CD4-positive, alpha-beta T cell (primary cell): ENCODE measurements at regions not wholly inside any gene's neighbourhood (a gene's known extent, or its start where the extent isn't known, plus 50 kb on each side); places are given as distances from the start of the nearest gene placed in this dataset.

Experiments used
- ATAC-seq: fragments of 200-7000 bp; cut with Tn5 transposase; one replicate; pipeline ENCODE4 v1.10.0; 2022; ENCODE audit warnings: mild to moderate bottlenecking; ENCODE audit not compliant: poor library complexity
- CTCF ChIA-PET: fragments of 350-600 bp; sonication (Branson Sonifier 250); formaldehyde crosslinking; loops from one replicate; lab custom pipeline; 2021; ENCODE audit warnings: antibody characterized with exemption, inconsistent platforms; lab: Charles Lee
- POLR2A ChIA-PET: fragments of 350-600 bp; sonication (Branson Sonifier 250); formaldehyde crosslinking; loops from one replicate; lab custom pipeline; 2021; ENCODE audit warnings: antibody characterized with exemption, inconsistent platforms; lab: Charles Lee
- DNase-seq, 14 experiments: peaks; one replicate each; pipeline ENCODE4 v3.0.0-alpha.2; 2013 to 2020; ENCODE audit warnings: mixed read lengths in 2 of 14
- H3K27ac ChIP-seq, 2 donors: one replicate each; pipeline versions ENCODE4 v1.5.1 to v1.7.0; 2013; ENCODE audit warnings: low read length in 2 of 2, low read depth in 1 of 2, mild to moderate bottlenecking in 1 of 2
- H3K27me3 ChIP-seq, 2 experiments: 1 replicate in 1 of 2; 2 replicates in 1 of 2; pipeline versions ENCODE4 v1.6.1 to v1.7.0; 2013; ENCODE audit warnings: low read length in 2 of 2, control low read depth in 1 of 2, mild to moderate bottlenecking in 1 of 2, moderate library complexity in 1 of 2; ENCODE audit not compliant: insufficient read depth in 2 of 2, control insufficient read depth in 1 of 2
- H3K36me3 ChIP-seq: one replicate; pipeline ENCODE4 v1.6.1; 2013; ENCODE audit warnings: low read length, control low read depth; ENCODE audit not compliant: insufficient read depth
- H3K4me1 ChIP-seq: one replicate; pipeline ENCODE4 v1.6.1; 2013; ENCODE audit warnings: low read length, control low read depth; ENCODE audit not compliant: insufficient read depth
- H3K4me3 ChIP-seq: one replicate; pipeline ENCODE4 v1.5.1; 2013; ENCODE audit warnings: mild to moderate bottlenecking, low read length, moderate library complexity
- H3K9me3 ChIP-seq, 2 experiments: 1 replicate in 1 of 2; 2 replicates in 1 of 2; pipeline versions ENCODE4 v1.6.1 to v1.7.0; 2013; ENCODE audit warnings: low read length in 2 of 2, mild to moderate bottlenecking in 2 of 2, control low read depth in 1 of 2, moderate library complexity in 1 of 2; ENCODE audit not compliant: control insufficient read depth in 1 of 2, insufficient read depth in 1 of 2
- H3K27ac Mint-ChIP-seq: one replicate; pipeline ENCODE4 v1.8.0; 2020; ENCODE audit warnings: mixed read lengths
- H3K27me3 Mint-ChIP-seq: one replicate; pipeline ENCODE4 v1.8.0; 2021; ENCODE audit warnings: mixed read lengths
- H3K36me3 Mint-ChIP-seq: one replicate; pipeline ENCODE4 v1.8.0; 2021; ENCODE audit warnings: low read depth, mixed read lengths
- H3K4me1 Mint-ChIP-seq: one replicate; pipeline ENCODE4 v1.8.0; 2021; ENCODE audit warnings: low read depth, mixed read lengths
- H3K4me3 Mint-ChIP-seq: one replicate; pipeline ENCODE4 v1.8.0; 2020; ENCODE audit warnings: mild to moderate bottlenecking, mixed read lengths
- H3K9me3 Mint-ChIP-seq: one replicate; pipeline ENCODE4 v1.8.0; 2020; ENCODE audit warnings: mixed read lengths
- CTCF ChIP-seq: fragments of 200-600 bp; IDR thresholded peaks from one replicate; pipeline ENCODE4 v1.8.0; 2022; ENCODE audit warnings: antibody characterized with exemption, mild to moderate bottlenecking
- intact Hi-C, 2 experiments: fragments of 100-400 bp; cut with DNase I in 1 of 2; cut with micrococcal nuclease in 1 of 2; formaldehyde crosslinking; loops; one replicate each; pipeline versions ENCODE4 v1.15.1 to v1.9.0; 2023 to 2025; cut with DNase I, micrococcal nuclease

- TF ChIP-seq CTCF, result no peak
- intact Hi-C loops, result no loop called here
- CTCF ChIA-PET, result no interaction called here
- Mint-ChIP-seq H3K27me3 (no peaks in the 10 kb centered on the region), H3K9me3 (peaks cover 4% of the 10 kb centered on the region), H3K4me1 (no peaks in the 10 kb centered on the region), H3K4me3 (no peak overlapping the region), H3K36me3 (no peaks in the 10 kb centered on the region), H3K27ac (no peak overlapping the region)
- ATAC-seq, result no peak
- Histone ChIP-seq H3K4me3 (no peak overlapping the region), H3K36me3 (no peaks in the 10 kb centered on the region), H3K9me3 (peaks cover 0 to 3% of the 10 kb centered on the region in 2 experiments), H3K27ac (no peak overlapping the region), H3K4me1 (no peaks in the 10 kb centered on the region), H3K27me3 (no peaks in the 10 kb centered on the region)
- DNase-seq, result no peak
- POLR2A ChIA-PET, result no interaction called here
Observed at GRCh38 chr5:166710271-166710670, 1581.2 kb upstream of the WWC1 start.

GRCh38 chr5:166712447-166713185, 1578.8 kb upstream of the WWC1 start:
- Histone ChIP-seq H3K4me1 (no peaks in the 10 kb centered on the region), H3K9me3 (peaks cover 0 to 5% of the 10 kb centered on the region in 2 experiments), H3K27ac (no peak overlapping the region), H3K4me3 (no peak overlapping the region), H3K27me3 (no peaks in the 10 kb centered on the region), H3K36me3 (no peaks in the 10 kb centered on the region)
- intact Hi-C loops, result no loop called here
- Mint-ChIP-seq H3K27ac (no peak overlapping the region), H3K9me3 (no peaks in the 10 kb centered on the region), H3K27me3 (no peaks in the 10 kb centered on the region), H3K4me3 (no peak overlapping the region), H3K4me1 (no peaks in the 10 kb centered on the region), H3K36me3 (no peaks in the 10 kb centered on the region)
- ATAC-seq (no peak), DNase-seq (no peak)
- TF ChIP-seq CTCF, result no peak
- ChIA-PET POLR2A (no interaction called here), CTCF (no interaction called here)

- no peak overlapping the region for H3K27ac Mint-ChIP-seq
Observed at GRCh38 chr5:166713295-166713694, 1578.2 kb upstream of the WWC1 start.

More at GRCh38 chr5:166713295-166713694, 1578.2 kb upstream of the WWC1 start:
- H3K4me3 ChIP-seq, result no peak overlapping the region
- no peaks in the 10 kb centered on the region for H3K4me1 ChIP-seq
- ATAC-seq, result no peak
- no peak for TF ChIP-seq CTCF
- H3K36me3 Mint-ChIP-seq, result no peaks in the 10 kb centered on the region
- H3K9me3 ChIP-seq, result peaks cover 0 to 5% of the 10 kb centered on the region in 2 experiments
- DNase-seq, result no peak
- POLR2A ChIA-PET, result no interaction called here
- H3K27me3 Mint-ChIP-seq, result no peaks in the 10 kb centered on the region
- no peaks in the 10 kb centered on the region for H3K9me3 Mint-ChIP-seq
- no peaks in the 10 kb centered on the region for H3K4me1 Mint-ChIP-seq
- CTCF ChIA-PET, result no interaction called here
- H3K4me3 Mint-ChIP-seq, result no peak overlapping the region
- no peaks in the 10 kb centered on the region for H3K36me3 ChIP-seq
- H3K27ac ChIP-seq, result no peak overlapping the region
- no peaks in the 10 kb centered on the region for H3K27me3 ChIP-seq
- intact Hi-C loops, result no loop called here
